Natural killer cell treated with Interleukin-12 subunit alpha and Interleukin-12 subunit beta and Interleukin-15 and Interleukin-18, amount 100 ng/mL, for 72 hours (primary cell): ENCODE measurements at regions not wholly inside any gene's neighbourhood (a gene's known extent, or its start where the extent isn't known, plus 50 kb on each side); places are given as distances from the start of the nearest gene placed in this dataset.

Experiments used
- ATAC-seq, 2 donors: fragments of 150-1000 bp; cut with Tn5 transposase in 1 of 2; sonication (Bioruptor Pico), chemical (Tn5 transposase) in 1 of 2; 2 replicates each; pipeline ENCODE4 v1.10.0; 2021
- DNase-seq: peaks from one replicate; pipeline ENCODE4 v3.0.0; 2022; ENCODE audit warnings: low spot score
- H3K27ac Mint-ChIP-seq, 2 donors: 1 replicate in 1 of 2; 2 replicates in 1 of 2; pipeline ENCODE4 v1.8.0; 2022; ENCODE audit warnings: mixed read lengths in 2 of 2, mild to moderate bottlenecking in 1 of 2, moderate library complexity in 1 of 2
- H3K27me3 Mint-ChIP-seq, 2 donors: 1 replicate in 1 of 2; 2 replicates in 1 of 2; pipeline ENCODE4 v1.8.0; 2022; ENCODE audit warnings: mixed read lengths in 2 of 2
- H3K36me3 Mint-ChIP-seq: one replicate; pipeline ENCODE4 v1.8.0; 2022; ENCODE audit warnings: mixed read lengths
- H3K4me1 Mint-ChIP-seq, 2 donors: 1 replicate in 1 of 2; 2 replicates in 1 of 2; pipeline ENCODE4 v1.8.0; 2022; ENCODE audit warnings: low read depth in 2 of 2, mixed read lengths in 2 of 2, mild to moderate bottlenecking in 1 of 2
- H3K4me3 Mint-ChIP-seq: one replicate; pipeline ENCODE4 v1.8.0; 2022; ENCODE audit warnings: mixed read lengths
- H3K9me3 Mint-ChIP-seq: 2 replicates; pipeline ENCODE4 v1.8.0; 2022; ENCODE audit warnings: mixed read lengths

DNA sequence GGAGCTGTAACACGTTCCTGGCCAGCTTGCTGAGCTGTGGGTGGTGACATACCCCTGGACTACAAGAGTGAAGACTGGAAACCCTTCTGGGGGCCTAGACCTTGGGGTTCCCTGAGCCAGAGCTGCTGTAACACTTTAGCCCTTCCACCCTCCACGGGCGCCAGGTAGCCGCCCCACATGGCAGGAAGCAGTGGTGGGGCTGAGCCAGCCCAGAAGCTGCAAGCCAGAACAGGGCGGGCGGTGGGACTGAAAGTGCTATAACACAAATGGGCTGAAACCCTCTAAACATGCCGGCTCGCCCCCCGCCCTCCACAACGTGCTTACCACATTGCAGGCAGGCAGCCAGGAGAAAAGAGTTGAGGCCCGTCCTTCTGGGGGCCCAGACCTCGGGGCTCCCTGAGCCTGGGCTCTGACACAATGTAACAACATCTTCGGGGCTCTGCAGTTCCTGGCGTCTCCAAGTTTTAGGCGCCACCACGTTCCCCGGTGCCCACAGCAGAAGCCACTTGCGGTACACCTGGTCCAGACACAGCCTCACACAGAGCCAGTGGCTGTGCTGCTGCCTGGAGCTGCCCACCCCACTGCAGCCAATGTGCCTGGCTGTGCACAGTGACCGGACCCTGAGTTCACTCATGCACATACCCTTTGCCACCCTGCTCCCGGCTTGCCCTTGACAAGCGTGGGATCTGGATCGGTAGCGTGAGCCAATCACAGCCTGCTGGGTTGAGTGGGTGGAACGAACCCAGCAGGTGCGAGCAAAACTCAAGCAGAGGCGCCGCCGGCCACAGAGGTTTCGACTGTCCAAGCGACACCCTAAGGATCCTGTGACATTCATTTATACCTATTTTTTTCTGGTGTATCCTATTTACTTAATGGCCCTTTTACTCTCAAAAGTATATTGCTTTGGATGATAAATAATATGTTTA lies 127.4 kb upstream of the FHL2 start:
- H3K27ac Mint-ChIP-seq = no peak overlapping the region
- DNase-seq (no peak), ATAC-seq (peak; percentile 32 to 33)
- H3K36me3 Mint-ChIP-seq = no peaks in the 10 kb centered on the region
- H3K27me3 Mint-ChIP-seq = peaks cover 0 to 8% of the 10 kb centered on the region in 2 donors
- H3K9me3 Mint-ChIP-seq = no peaks in the 10 kb centered on the region
- H3K4me3 Mint-ChIP-seq = no peak overlapping the region
- no peaks in the 10 kb centered on the region for H3K4me1 Mint-ChIP-seq

DNA sequence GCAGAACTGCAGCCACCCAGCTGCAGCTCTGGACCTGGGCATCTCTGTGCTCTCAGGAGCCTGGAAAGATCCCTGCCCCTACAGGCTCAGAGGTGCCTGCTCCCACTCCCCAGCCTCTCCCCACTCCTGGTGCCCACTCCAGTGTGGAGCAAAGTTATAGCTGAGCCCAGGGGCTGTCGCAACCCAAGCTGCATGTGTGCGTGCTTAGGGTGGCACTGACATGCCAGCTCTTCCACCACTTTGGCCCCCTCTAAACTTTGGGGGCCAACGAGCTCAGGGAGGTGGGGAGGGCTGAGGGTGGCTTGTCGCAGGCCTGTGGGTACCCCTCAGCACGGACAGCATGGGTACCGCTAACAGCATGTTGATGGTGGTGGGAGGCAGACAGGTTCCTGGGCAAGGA lies 126.3 kb upstream of the FHL2 start:
- Mint-ChIP-seq H3K9me3 (no peaks in the 10 kb centered on the region), H3K27me3 (peaks cover 0 to 8% of the 10 kb centered on the region in 2 donors), H3K27ac (no peak overlapping the region), H3K36me3 (no peaks in the 10 kb centered on the region), H3K4me1 (no peaks in the 10 kb centered on the region), H3K4me3 (no peak overlapping the region)
- DNase-seq (no peak), ATAC-seq (peak; percentile 6 to 50)

- Mint-ChIP-seq H3K27me3 (peaks cover 0 to 5% of the 10 kb centered on the region in 2 donors), H3K36me3 (no peaks in the 10 kb centered on the region), H3K4me3 (no peak overlapping the region), H3K9me3 (no peaks in the 10 kb centered on the region), H3K27ac (no peak overlapping the region), H3K4me1 (no peaks in the 10 kb centered on the region)
- ATAC-seq (no peak), DNase-seq (no peak)
Observed at GRCh38 chr2:105522645-105523044, 123.8 kb upstream of the FHL2 start.

DNA sequence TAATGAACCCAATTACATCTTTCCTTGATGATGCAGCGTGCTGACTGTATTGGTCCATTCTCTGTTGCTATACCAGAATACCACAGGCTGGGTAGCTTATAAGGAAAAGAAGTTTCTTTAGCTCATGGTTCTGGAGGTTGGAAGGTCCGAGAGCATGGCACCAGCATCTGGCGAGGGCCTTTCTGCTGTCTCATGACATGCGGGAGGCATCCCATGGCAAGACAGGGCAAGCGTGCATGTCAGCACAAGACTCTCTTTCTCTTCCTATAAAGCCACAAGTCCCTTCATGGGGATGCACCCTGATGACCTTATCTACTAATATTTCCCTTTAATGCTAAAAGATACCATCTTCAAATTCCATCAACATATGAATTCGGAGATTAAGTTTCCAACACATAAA lies 122.8 kb upstream of the FHL2 start:
- H3K27me3 Mint-ChIP-seq = peaks cover 0 to 2% of the 10 kb centered on the region in 2 donors
- no peaks in the 10 kb centered on the region for H3K4me1 Mint-ChIP-seq
- DNase-seq (no peak), ATAC-seq (no peak)
- H3K36me3 Mint-ChIP-seq = no peaks in the 10 kb centered on the region
- no peaks in the 10 kb centered on the region for H3K9me3 Mint-ChIP-seq
- H3K27ac Mint-ChIP-seq = no peak overlapping the region
- H3K4me3 Mint-ChIP-seq = no peak overlapping the region

DNA sequence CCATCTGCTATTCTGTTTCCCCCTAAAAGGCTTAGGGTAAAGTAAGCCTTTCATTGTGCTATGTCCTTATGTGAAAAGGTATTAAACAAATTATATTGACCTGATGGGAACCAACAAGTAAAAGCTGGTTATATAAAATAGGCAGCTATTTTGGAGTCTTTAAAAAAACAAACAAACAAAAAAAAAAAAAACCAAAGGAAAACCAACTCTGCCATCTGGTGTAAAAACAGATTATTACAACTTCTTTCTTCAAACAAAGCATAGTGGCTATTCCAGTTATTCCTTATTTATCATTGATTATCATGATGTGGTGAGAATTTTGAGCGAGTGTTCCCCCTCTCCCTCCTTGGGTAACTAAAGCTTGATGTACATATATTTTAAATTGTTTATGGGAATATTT lies 122.3 kb upstream of the FHL2 start:
- Mint-ChIP-seq H3K27me3 (peaks cover 0 to 2% of the 10 kb centered on the region in 2 donors), H3K36me3 (no peaks in the 10 kb centered on the region), H3K4me3 (no peak overlapping the region), H3K27ac (no peak overlapping the region), H3K4me1 (no peaks in the 10 kb centered on the region), H3K9me3 (no peaks in the 10 kb centered on the region)
- no peak for ATAC-seq
- DNase-seq = no peak

DNA sequence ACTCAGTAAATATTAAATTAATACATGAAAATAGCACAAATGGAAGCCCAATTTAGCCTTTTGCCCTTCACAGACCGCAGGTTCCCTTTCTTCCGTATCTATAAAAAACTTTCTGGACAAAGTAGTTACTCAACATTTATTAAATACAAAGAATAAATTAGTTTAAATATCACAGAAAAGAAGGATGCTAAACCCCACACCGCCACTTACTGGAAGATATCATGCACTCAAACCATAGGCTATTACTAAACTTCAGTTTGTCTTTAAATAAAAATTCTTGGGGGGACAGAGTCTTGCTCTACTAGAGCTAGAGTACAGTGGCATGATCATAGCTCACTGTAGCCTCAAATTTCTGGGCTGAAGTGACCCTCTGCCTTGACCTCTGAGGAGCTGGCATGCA lies 120.7 kb upstream of the FHL2 start:
- no peaks in the 10 kb centered on the region for H3K4me1 Mint-ChIP-seq
- ATAC-seq (no peak), DNase-seq (no peak)
- no peak overlapping the region for H3K4me3 Mint-ChIP-seq
- peaks cover 6% of the 10 kb centered on the region in 2 donors for H3K27me3 Mint-ChIP-seq
- H3K36me3 Mint-ChIP-seq = no peaks in the 10 kb centered on the region
- no peaks in the 10 kb centered on the region for H3K9me3 Mint-ChIP-seq
- H3K27ac Mint-ChIP-seq = no peak overlapping the region

- Mint-ChIP-seq H3K36me3 (no peaks in the 10 kb centered on the region), H3K4me1 (no peaks in the 10 kb centered on the region), H3K4me3 (no peak overlapping the region), H3K9me3 (no peaks in the 10 kb centered on the region), H3K27ac (no peak overlapping the region), H3K27me3 (peaks cover 7 to 12% of the 10 kb centered on the region in 2 donors)
- DNase-seq = no peak
- peak; percentile 15 to 47 for ATAC-seq
Observed at GRCh38 chr2:105518897-105519296, 120.0 kb upstream of the FHL2 start.

GRCh38 chr2:105517814-105518705 lies 119.2 kb upstream of the FHL2 start:
- no peak overlapping the region for H3K4me3 Mint-ChIP-seq
- H3K4me1 Mint-ChIP-seq = no peaks in the 10 kb centered on the region
- no peaks in the 10 kb centered on the region for H3K36me3 Mint-ChIP-seq
- no peak for DNase-seq
- peaks cover 10 to 20% of the 10 kb centered on the region in 2 donors for H3K27me3 Mint-ChIP-seq
- no peaks in the 10 kb centered on the region for H3K9me3 Mint-ChIP-seq
- H3K27ac Mint-ChIP-seq = no peak overlapping the region
- ATAC-seq = peak; percentile 21 to 48

DNA sequence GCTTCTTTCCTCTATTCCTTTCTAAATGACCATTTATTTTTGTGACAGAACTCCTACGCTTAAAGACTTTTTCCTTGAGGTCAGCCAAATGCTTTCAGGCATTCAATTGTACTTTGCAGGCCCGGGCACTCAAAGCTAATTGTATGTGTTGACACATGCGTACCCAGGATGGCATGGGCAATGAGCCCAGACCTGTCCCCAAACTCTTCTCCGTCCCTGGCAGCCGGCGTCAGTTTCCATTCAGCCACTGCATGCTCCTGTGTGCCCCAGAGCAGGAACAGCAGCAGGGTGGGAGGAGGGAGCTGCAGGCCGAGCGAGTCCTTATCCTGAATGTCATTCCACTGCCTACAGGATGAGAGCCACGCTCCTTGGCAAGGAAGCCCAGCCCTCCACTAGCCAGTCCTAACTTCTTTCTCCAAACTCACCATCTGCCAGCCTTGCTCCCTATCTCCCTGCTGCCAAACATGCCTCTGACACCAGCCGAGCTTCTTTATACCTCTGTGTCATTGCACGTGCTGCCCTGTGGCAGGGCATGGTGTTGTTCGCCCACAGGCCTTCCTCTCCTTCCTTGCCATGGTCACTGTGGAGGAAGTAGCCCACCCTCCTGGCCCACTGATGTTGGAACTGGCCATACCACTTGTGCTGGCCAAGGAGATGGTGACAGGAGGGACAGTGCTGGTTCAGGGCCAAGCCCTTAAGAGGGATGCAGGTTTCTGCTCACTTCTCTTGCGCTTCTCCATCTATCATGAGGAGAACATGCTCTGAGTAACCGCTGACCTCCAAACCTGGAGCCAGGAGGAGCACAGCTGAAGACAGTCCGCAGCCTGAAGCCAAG lies 116.9 kb upstream of the FHL2 start:
- Mint-ChIP-seq H3K27me3 (peaks cover 14 to 30% of the 10 kb centered on the region in 2 donors), H3K9me3 (no peaks in the 10 kb centered on the region), H3K36me3 (no peaks in the 10 kb centered on the region), H3K4me1 (no peaks in the 10 kb centered on the region), H3K27ac (no peak overlapping the region), H3K4me3 (no peak overlapping the region)
- DNase-seq (no peak), ATAC-seq (peak in 1 of 2 donors; percentile 28)

- Mint-ChIP-seq H3K9me3 (no peaks in the 10 kb centered on the region), H3K27ac (no peak overlapping the region), H3K36me3 (no peaks in the 10 kb centered on the region), H3K4me3 (no peak overlapping the region), H3K27me3 (peaks cover 17 to 36% of the 10 kb centered on the region in 2 donors), H3K4me1 (no peaks in the 10 kb centered on the region)
- ATAC-seq = no peak
- no peak for DNase-seq
Observed at GRCh38 chr2:105514576-105514975, 115.7 kb upstream of the FHL2 start.

DNA sequence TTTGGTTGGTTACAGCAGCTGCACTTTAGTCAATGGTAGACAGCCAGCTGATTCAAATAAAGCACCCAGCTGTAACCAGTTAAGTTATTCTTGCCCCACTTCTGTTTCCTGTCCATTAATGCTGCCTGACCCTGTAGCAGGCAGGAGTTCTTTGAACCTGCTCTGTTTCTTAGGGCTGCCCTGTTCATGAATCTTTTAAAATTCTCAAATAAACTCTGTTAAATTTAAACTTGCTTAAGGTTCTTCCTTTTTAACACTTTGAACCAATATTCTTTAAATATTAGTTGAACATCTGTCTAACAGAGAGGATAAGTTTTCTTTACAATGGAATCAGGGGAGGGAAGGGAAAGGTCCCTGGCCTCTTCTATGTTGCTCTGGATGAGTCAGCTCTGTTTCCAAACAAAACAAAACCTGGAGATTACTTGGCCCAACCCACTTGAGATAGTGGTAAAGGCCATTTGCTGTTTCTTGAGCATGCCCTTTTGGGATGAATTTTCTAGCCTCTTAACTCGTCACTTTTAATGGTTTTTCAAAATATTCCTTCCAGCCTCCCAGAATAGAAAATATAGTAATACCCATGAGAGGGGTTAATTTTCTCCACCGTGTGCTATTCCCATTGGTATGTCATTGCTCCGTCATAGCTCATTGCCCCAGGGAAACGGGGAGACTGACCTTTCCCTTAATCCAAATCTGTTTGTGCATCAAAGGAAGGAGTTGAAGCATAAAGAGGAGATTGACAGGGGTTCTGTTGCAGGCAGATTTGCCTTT lies 112.1 kb upstream of the FHL2 start:
- Mint-ChIP-seq H3K36me3 (no peaks in the 10 kb centered on the region), H3K4me3 (no peak overlapping the region), H3K4me1 (no peaks in the 10 kb centered on the region)

DNA sequence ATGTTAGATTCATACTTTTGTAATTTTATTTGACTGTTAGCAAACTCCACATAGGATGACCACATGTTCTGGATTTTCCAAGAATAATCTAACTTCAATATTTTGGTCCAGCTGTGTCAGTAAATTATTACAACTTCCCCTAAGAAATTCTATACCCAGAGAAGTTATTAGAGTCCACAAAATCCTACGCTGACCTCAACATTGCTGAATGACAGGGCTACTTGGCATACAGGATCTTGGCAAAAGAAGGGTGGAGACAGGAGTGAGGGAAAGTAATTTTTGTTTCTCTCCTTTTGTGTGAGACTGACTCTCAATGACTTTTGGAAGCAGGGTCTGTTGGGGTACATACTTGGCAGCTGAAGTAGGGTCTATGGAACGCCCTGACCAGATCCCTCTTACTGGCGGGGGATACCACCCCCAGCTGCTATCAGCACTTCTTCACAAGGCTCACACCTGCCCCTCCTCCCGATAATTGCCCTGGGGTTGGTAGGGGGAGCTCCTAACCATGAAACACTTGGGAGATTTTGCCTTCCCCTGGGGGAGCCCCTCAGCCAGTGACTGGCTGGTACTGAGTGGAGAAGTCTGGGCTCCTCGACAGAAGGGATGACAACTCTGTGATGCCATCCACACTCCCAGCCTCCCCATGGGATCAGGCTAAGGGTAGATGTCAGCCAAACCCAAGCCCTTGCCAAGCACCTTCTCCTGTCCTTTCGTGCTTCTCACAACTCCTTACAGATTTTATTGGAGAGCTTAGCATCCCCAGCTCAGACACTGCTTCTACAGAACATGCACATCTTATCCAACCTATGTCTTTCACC lies 110.6 kb upstream of the FHL2 start:
- no peaks in the 10 kb centered on the region for H3K9me3 Mint-ChIP-seq
- DNase-seq (no peak), ATAC-seq (peak; percentile 31 to 36)
- no peaks in the 10 kb centered on the region for H3K4me1 Mint-ChIP-seq
- no peaks in the 10 kb centered on the region for H3K36me3 Mint-ChIP-seq
- no peak overlapping the region for H3K27ac Mint-ChIP-seq
- H3K4me3 Mint-ChIP-seq = no peak overlapping the region
- peaks cover 11 to 37% of the 10 kb centered on the region in 2 donors for H3K27me3 Mint-ChIP-seq

More for the DNA sequence above, 112.1 kb upstream of the FHL2 start:
- Mint-ChIP-seq H3K9me3 (no peaks in the 10 kb centered on the region), H3K27ac (no peak overlapping the region), H3K27me3 (peaks cover 15 to 41% of the 10 kb centered on the region in 2 donors)
- DNase-seq (no peak), ATAC-seq (no peak)
